GM10248 (cell line): ENCODE measurements at regions not wholly inside any gene's neighbourhood (a gene's known extent, or its start where the extent isn't known, plus 50 kb on each side); places are given as distances from the start of the nearest gene placed in this dataset.

ENCODE experiments used
- CTCF ChIA-PET: fragments of 300-600 bp; sonication (Branson Sonifier 250); formaldehyde crosslinking; extraction: SDS; loops from one replicate; lab custom pipeline; 2021; ENCODE audit warnings: antibody characterized with exemption; lab: Yijun Ruan, JAX
- POLR2A ChIA-PET: fragments of 350-650 bp; sonication (Branson Sonifier 250); formaldehyde crosslinking; extraction: SDS; loops from one replicate; lab custom pipeline; 2020; ENCODE audit warnings: antibody characterized with exemption; lab: Yijun Ruan, JAX
- DNase-seq: peaks from one replicate; pipeline ENCODE4 v3.0.0; 2012; ENCODE audit errors: extremely low spot score
- CTCF ChIP-seq: IDR thresholded peaks from 2 replicates; pipeline ENCODE4 v1.5.1; 2012; ENCODE audit warnings: mild to moderate bottlenecking, low read depth; ENCODE audit errors: extremely low read depth, missing control alignments, control extremely low read depth

GRCh38 chr1:168958562-168959289, 147.8 kb upstream of the ATP1B1 start:
- CTCF ChIA-PET, result interaction anchor here (1.9 kb wide), 1 partner anchor 13 kb away, joined by 8 read pairs; no protein-coding TSS in a partner anchor
- TF ChIP-seq CTCF, result no peak
- POLR2A ChIA-PET, result no interaction called here
- no peak for DNase-seq

GRCh38 chr1:168959382-168959781, 147.1 kb upstream of the ATP1B1 start:
- CTCF ChIA-PET, result interaction anchor here (0.9 to 1.9 kb wide), 3 partner anchors 12 to 39 kb away, joined by 3 to 8 read pairs (median 6); no protein-coding TSS in a partner anchor
- POLR2A ChIA-PET, result no interaction called here
- DNase-seq, result no peak
- TF ChIP-seq CTCF, result no peak

- ChIA-PET POLR2A (no interaction called here), CTCF (interaction anchor here (0.9 to 1.9 kb wide), 5 partner anchors 11 to 92 kb away, joined by 3 to 8 read pairs (median 4); no protein-coding TSS in a partner anchor)
- DNase-seq, result no peak
- TF ChIP-seq CTCF, result no peak
Observed at GRCh38 chr1:168960114-168960513, 146.4 kb upstream of the ATP1B1 start.

- CTCF ChIA-PET, result interaction anchor here (1.3 to 1.9 kb wide), 5 partner anchors 11 to 91 kb away, joined by 3 to 8 read pairs (median 4); no protein-coding TSS in a partner anchor
- TF ChIP-seq CTCF, result no peak
- DNase-seq, result no peak
- POLR2A ChIA-PET, result no interaction called here
Observed at GRCh38 chr1:168960595-168960994, 145.9 kb upstream of the ATP1B1 start.

GRCh38 chr1:168963601-168964000, 142.9 kb upstream of the ATP1B1 start:
- no peak for TF ChIP-seq CTCF
- CTCF ChIA-PET, result interaction anchor here (1.0 to 1.6 kb wide), 2 partner anchors 18 to 26 kb away, joined by 3 read pairs; no protein-coding TSS in a partner anchor

GRCh38 chr1:168964478-168964877, 142.0 kb upstream of the ATP1B1 start:
- no peak for TF ChIP-seq CTCF
- CTCF ChIA-PET, result no interaction called here
- DNase-seq, result peak; percentile 17
- POLR2A ChIA-PET, result no interaction called here

More at GRCh38 chr1:168963601-168964000, 142.9 kb upstream of the ATP1B1 start:
- POLR2A ChIA-PET, result no interaction called here
- no peak for DNase-seq
